ENCODE measurements at regions not wholly inside any gene's neighbourhood (a gene's known extent, or its start where the extent isn't known, plus 50 kb on each side); places are given as distances from the start of the nearest gene placed in this dataset.

DNA sequence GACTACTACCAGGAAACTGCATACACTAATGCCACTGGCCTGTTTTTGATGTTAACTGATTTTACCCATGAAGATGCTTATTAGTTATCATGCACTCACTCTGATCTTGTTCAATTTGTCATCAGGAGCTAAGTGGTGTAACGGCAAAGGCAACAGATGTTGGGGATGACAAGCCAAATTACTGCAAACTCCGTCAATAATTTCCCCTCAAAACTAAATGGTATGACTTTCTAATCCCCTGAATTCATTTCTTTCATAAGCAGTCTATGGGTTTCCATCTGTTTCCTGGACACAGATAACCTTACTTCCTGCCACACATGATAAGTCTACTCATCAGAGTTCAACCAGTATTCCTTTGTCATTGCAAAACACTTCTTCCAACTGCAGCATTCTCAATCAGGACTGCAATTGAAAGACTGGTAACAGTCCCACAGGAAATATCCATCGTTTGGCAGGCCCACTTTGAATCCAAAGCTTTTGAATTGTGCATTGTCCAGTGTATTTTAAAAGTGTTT, 96.2 kb upstream of the SMC2 start:
- no peak for DNase-seq (ENCODE audit: low read depth, low spot score)

DNA sequence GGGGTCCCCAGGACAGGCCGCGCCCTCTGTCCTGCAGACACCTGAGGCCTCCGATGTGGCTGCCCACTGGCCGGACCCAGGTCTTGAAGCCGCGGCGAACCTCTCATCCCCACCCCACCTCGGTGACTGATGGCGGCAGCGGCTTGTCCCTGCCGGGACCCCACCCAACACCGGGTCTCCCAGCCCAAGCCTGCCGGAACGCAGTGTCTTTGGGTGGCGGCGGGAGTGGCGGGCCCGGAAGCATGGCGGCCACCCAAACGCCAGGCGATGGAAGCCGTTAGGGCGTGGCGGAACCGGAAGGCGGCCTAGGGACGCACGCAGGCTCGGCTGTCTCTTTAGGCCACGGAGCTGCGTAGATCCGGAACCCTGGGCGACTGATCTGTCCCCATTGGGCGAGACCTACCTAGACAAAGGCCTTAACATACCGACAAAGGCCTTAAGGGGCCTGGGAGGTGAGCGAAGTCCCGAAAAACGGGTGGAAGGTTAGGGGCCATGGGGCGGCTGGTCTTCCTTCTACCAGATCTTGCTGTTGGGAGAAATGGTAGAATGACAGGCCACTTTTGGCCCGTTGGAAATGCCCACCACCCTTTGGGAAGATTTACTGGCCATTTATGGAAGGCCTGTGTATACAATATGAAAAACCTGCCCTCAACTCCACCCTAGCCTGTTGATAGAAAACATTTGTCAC, 94.6 kb upstream of the SMC2 start:
- DNase-seq (ENCODE audit: low read depth, low spot score) = no peak
- in situ Hi-C loops (cut with HindIII; ENCODE audit: low pct_unique_long_range_greater_than_20kb, low sequenced_read_pairs) = no loop called here

More for the DNA sequence above, 96.2 kb upstream of the SMC2 start:
- in situ Hi-C loops (cut with HindIII; ENCODE audit: low pct_unique_long_range_greater_than_20kb, low sequenced_read_pairs) = no loop called here

DNA sequence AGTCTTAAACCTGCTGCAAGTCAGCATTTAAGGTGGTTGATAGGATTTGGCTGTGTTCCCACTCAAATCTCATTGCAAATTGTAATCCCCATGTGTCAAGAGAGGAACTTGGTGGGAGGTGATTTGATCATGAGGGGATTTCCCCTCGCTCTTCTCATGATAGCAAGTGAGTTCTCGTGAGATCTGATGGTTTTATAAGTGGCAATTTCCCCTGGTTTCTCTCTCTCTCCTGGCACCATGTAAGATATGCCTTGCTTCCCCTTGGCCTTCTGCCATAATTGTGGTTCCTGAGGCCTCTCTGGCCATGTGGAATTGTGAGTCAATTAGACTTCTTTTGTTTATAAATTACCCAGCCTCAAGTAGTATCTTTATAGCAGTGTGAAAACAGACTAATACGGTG, 84.3 kb upstream of the SMC2 start:
- DNase-seq (ENCODE audit: low read depth, low spot score) = no peak
- in situ Hi-C loops (cut with HindIII; ENCODE audit: low pct_unique_long_range_greater_than_20kb, low sequenced_read_pairs) = no loop called here

DNA sequence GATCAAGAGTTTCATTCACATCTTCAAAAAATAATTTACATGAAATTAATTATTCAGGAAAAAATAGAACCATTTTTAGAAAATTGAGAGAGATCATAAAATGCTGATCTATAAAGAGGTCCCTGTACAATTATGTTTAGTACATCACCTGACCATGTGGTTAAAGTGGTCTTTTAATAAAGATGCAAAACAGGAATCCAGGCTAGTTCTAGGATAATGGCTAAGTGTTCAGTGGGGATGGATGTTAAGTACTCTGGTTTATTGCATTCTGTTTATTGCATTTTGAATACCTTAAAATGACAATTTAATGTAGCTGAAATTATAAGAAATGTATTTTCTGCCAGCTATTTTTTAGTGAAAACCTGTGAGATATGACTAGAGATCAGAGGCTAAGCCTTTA, 72.0 kb upstream of the SMC2 start:
- in situ Hi-C loops (cut with HindIII; ENCODE audit: low pct_unique_long_range_greater_than_20kb, low sequenced_read_pairs) = no loop called here
- no peak for DNase-seq (ENCODE audit: low read depth, low spot score)

DNA sequence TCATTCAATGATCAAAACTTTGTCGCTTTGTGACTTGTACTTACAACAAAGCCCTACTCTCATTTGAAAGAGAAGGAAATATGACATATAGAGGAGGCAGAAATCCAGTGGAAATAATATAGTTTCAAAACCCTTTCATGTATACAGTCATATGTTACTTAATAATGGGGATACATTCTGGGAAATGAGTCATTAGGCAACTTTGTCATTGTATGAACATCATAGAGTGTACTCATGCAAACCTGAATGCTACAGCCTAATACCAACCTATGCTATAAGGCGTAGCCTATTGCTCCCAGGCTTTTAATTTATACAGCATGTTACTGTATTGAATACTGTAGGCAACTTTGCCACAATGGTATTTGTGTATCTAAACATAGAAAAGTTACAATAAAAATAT, 69.0 kb upstream of the SMC2 start:
- in situ Hi-C loops (cut with HindIII; ENCODE audit: low pct_unique_long_range_greater_than_20kb, low sequenced_read_pairs) = no loop called here
- DNase-seq (ENCODE audit: low read depth, low spot score) = no peak

DNA sequence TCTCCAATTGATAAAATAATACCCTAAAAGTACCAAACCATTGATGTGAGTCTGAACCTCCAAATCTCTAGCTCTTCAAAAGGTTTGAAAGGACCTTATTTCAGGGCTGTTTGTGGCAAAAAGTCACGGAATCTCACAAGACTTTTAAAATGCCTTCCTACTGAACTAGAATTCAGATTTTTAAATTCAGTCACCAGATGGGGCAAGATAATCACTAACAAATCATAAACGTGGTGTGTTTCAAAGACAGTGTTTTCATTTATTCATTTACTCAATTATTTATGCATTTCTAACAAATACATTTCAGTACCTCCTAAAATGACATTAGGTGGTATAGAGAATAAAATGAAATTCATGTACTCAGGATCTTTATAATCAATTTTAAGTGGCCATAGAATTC, 68.2 kb upstream of the SMC2 start:
- in situ Hi-C loops (cut with HindIII; ENCODE audit: low pct_unique_long_range_greater_than_20kb, low sequenced_read_pairs) = no loop called here
- DNase-seq (ENCODE audit: low read depth, low spot score) = no peak

DNA sequence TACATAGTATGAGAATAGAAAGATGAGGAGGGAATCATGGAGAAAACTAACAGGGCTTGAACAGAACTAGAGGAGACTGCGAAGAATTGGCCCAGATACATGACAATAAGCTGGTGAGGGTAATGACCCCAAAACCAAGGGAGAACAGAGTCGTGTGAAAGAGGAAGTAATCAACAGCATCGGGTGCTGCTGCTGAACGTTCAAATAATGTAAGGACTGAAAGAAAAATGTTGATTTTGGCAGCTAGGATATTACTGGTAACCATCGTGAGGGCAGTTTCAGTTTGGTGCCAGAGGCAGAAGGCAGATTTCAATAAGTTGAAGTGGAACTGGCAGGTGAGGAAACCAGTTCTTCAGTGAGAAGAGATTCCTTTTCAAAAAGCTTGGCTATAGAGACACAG, 66.8 kb upstream of the SMC2 start:
- in situ Hi-C loops (cut with HindIII; ENCODE audit: low pct_unique_long_range_greater_than_20kb, low sequenced_read_pairs) = no loop called here
- DNase-seq (ENCODE audit: low read depth, low spot score) = no peak

DNA sequence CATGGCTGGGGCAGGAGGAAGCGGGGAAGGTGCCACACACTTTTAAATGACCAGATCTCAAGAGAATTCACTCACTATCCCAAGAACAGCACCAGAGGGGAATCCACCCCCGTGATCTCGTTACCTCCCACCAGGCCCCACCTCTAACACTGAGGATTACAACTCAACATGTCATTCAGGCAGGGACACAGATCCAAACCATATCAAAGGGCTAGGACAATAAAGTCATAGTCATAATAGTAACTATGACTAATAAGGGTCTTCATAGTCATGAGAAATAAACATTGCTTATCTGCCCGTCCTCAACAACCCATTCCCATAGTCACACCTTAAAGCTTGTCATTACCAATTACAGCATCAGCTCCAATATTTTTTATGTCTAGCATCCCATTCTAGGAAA, 65.3 kb upstream of the SMC2 start:
- no peak for DNase-seq (ENCODE audit: low read depth, low spot score)
- in situ Hi-C loops (cut with HindIII; ENCODE audit: low pct_unique_long_range_greater_than_20kb, low sequenced_read_pairs) = no loop called here

Small RNA genes lying in the stretch of these regions (small RNA-seq; reads per million reads assigned to genes)
- gene RNA5SP291 = 0 reads per million in 2 experiments
